ENCODE measurements at regions not wholly inside any gene's neighbourhood (a gene's known extent, or its start where the extent isn't known, plus 50 kb on each side); places are given as distances from the start of the nearest gene placed in this dataset.

- Histone ChIP-seq H3K4me1 (no peaks in the 10 kb centered on the region), H3K27me3 (no peaks in the 10 kb centered on the region), H3K27ac (no peak overlapping the region), H3K4me3 (replicated peaks in 1 of 3) (no peak overlapping the region), H3K9me3 (no peaks in the 10 kb centered on the region), H3K36me3 (no peaks in the 10 kb centered on the region)
- WGBS, 2 donors, result 84 to 90% methylated on average over 6 of the region's 6 CpGs
- intact Hi-C loops (cut with DNase I), result no loop called here
- DNase-seq, result no peak
- TF ChIP-seq CTCF (IDR thresholded peaks at IDR 0.05) (no peak), POLR2A (IDR thresholded peaks at IDR 0.05) (no peak)
Observed at GRCh38 chr3:6631376-6631775, 229.5 kb upstream of the GRM7 start.

- intact Hi-C loops (cut with DNase I), result no loop called here
- Histone ChIP-seq H3K9me3 (no peaks in the 10 kb centered on the region), H3K4me1 (no peaks in the 10 kb centered on the region), H3K4me3 (replicated peaks in 1 of 3) (no peak overlapping the region), H3K27me3 (no peaks in the 10 kb centered on the region), H3K27ac (no peak overlapping the region), H3K36me3 (no peaks in the 10 kb centered on the region)
- DNase-seq, result no peak
- WGBS, 2 donors, result 94 to 97% methylated on average over 1 of the region's 1 CpG
- TF ChIP-seq POLR2A (IDR thresholded peaks at IDR 0.05) (no peak), CTCF (IDR thresholded peaks at IDR 0.05) (no peak)
Observed at GRCh38 chr3:6640907-6641306, 220.0 kb upstream of the GRM7 start.

GRCh38 chr3:6644070-6644929 is 216.6 kb upstream of the GRM7 start:
- DNase-seq, result no peak
- Histone ChIP-seq H3K4me1 (no peaks in the 10 kb centered on the region), H3K27me3 (no peaks in the 10 kb centered on the region), H3K27ac (no peak overlapping the region), H3K9me3 (no peaks in the 10 kb centered on the region), H3K4me3 (replicated peaks in 1 of 3) (no peak overlapping the region), H3K36me3 (no peaks in the 10 kb centered on the region)
- 91 to 94% methylated on average over 5 of the region's 5 CpGs for WGBS, 2 donors
- TF ChIP-seq POLR2A (IDR thresholded peaks at IDR 0.05) (no peak), CTCF (IDR thresholded peaks at IDR 0.05) (no peak)
- intact Hi-C loops (cut with DNase I), result no loop called here

GRCh38 chr3:6654670-6655069 is 206.2 kb upstream of the GRM7 start:
- intact Hi-C loops (cut with DNase I), result no loop called here
- Histone ChIP-seq H3K4me1 (no peaks in the 10 kb centered on the region), H3K4me3 (replicated peaks in 1 of 3) (no peak overlapping the region), H3K36me3 (no peaks in the 10 kb centered on the region), H3K27me3 (no peaks in the 10 kb centered on the region), H3K9me3 (no peaks in the 10 kb centered on the region), H3K27ac (no peak overlapping the region)
- no peak for DNase-seq
- TF ChIP-seq POLR2A (IDR thresholded peaks at IDR 0.05) (no peak), CTCF (IDR thresholded peaks at IDR 0.05) (no peak)
- WGBS, 2 donors, result 100% methylated on average over 1 of the region's 1 CpG

- no peaks in the 10 kb centered on the region for H3K36me3 ChIP-seq
- H3K4me1 ChIP-seq, result no peaks in the 10 kb centered on the region
- DNase-seq, result no peak
- no peaks in the 10 kb centered on the region for H3K9me3 ChIP-seq
- H3K27ac ChIP-seq, result no peak overlapping the region
- no peaks in the 10 kb centered on the region for H3K27me3 ChIP-seq
- WGBS, 2 donors, result 79 to 82% methylated on average over 2 of the region's 2 CpGs
- no peak overlapping the region for H3K4me3 ChIP-seq (replicated peaks in 1 of 3)
- TF ChIP-seq POLR2A (IDR thresholded peaks at IDR 0.05) (no peak), CTCF (IDR thresholded peaks at IDR 0.05) (no peak)
- intact Hi-C loops (cut with DNase I), result no loop called here
Observed at GRCh38 chr3:6655275-6655674, 205.6 kb upstream of the GRM7 start.
